GM12878 (cell line): ENCODE measurements at regions not wholly inside any gene's neighbourhood (a gene's known extent, or its start where the extent isn't known, plus 50 kb on each side); places are given as distances from the start of the nearest gene placed in this dataset.
A peak's percentile ranks its signal among the peaks of the same experiment; 100 is the strongest.

ENCODE experiments used
- ATAC-seq: fragments of 200-7000 bp; cut with Tn5 transposase; 3 replicates; pipeline ENCODE4 v1.9.1; 2020; ENCODE audit warnings: mild to moderate bottlenecking, moderate library complexity
- BruUV-seq: library from RNA; stranded (reverse); fragments of 400-500 nt; replicated peaks from 2 replicates; lab custom pipeline; 2021; lab: Mats Ljungman, UMichigan
- CTCF ChIA-PET: fragments of 300-600 bp; sonication (Branson Sonifier 250); formaldehyde crosslinking; extraction: SDS; loops from one replicate; lab custom pipeline; 2021; ENCODE audit warnings: inconsistent platforms; lab: Yijun Ruan, JAX
- POLR2A ChIA-PET: fragments of 350-600 bp; formaldehyde crosslinking; extraction: SDS; loops from one replicate; lab custom pipeline; 2021; ENCODE audit warnings: inconsistent platforms; lab: Charles Lee
- RAD21 ChIA-PET: fragments of 300-600 bp; sonication (Branson Sonifier 250); formaldehyde crosslinking; loops from one replicate; lab custom pipeline; 2023; ENCODE audit warnings: antibody characterized with exemption; ENCODE audit not compliant: unreplicated experiment; lab: Charles Lee
- SMC1A ChIA-PET: fragments of 300-600 bp; sonication (Branson Sonifier 250); formaldehyde crosslinking; loops from one replicate; lab custom pipeline; 2023; ENCODE audit not compliant: unreplicated experiment, uncharacterized antibody; lab: Charles Lee
- DNase-seq: peaks from one replicate; pipeline ENCODE4 v3.0.0-alpha.2; 2011; ENCODE audit warnings: low read depth, low spot score
- FAIRE-seq: peaks from 3 replicates; lab custom pipeline; 2011; peaks lifted over from hg19 to GRCh38; lab: Jason Lieb, UNC
- H2AFZ ChIP-seq: 2 replicates; pipeline ENCODE4 v1.6.0; 2011; ENCODE audit warnings: low read depth, low read length, control low read depth; ENCODE audit not compliant: control insufficient read depth
- H3K27ac ChIP-seq: 2 replicates; pipeline ENCODE4 v1.5.1; 2011; ENCODE audit warnings: control low read depth; ENCODE audit not compliant: control insufficient read depth, insufficient read depth
- H3K27me3 ChIP-seq, 2 experiments: replicated peaks in 1 of 2; 2 replicates each; pipeline versions ENCODE4 v1.6.0 to v1.6.1; 2011; ENCODE audit warnings: low read length in 1 of 2; ENCODE audit not compliant: control insufficient read depth in 2 of 2, insufficient read depth in 2 of 2
- H3K36me3 ChIP-seq, 2 experiments: 2 replicates each; pipeline ENCODE4 v1.5.1; 2011; ENCODE audit warnings: low read length in 1 of 2; ENCODE audit not compliant: control insufficient read depth in 2 of 2, insufficient read depth in 2 of 2
- H3K4me1 ChIP-seq: 2 replicates; pipeline ENCODE4 v1.6.1; 2011; ENCODE audit warnings: mild to moderate bottlenecking, low read length, moderate library complexity, mixed read lengths; ENCODE audit not compliant: control insufficient read depth, insufficient read depth
- H3K4me2 ChIP-seq: 2 replicates; pipeline ENCODE4 v1.6.0; 2011; ENCODE audit warnings: control low read depth; ENCODE audit not compliant: control insufficient read depth, insufficient read depth
- H3K4me3 ChIP-seq: fragments of 200-600 bp; sonication (generic); 2 replicates; pipeline ENCODE4 v1.5.1; 2016
- H3K79me2 ChIP-seq: 2 replicates; pipeline ENCODE4 v1.6.0; 2011; ENCODE audit warnings: low read length; ENCODE audit not compliant: control insufficient read depth, insufficient read depth
- H3K9ac ChIP-seq: 2 replicates; pipeline ENCODE4 v1.8.0; 2011; ENCODE audit warnings: low read length, control low read depth, mixed read lengths; ENCODE audit not compliant: control insufficient read depth, insufficient read depth
- H3K9me3 ChIP-seq: replicated peaks from 3 replicates; pipeline ENCODE4 v1.5.1; 2011; ENCODE audit warnings: mild to moderate bottlenecking, low read length; ENCODE audit not compliant: control insufficient read depth, insufficient read depth
- H4K20me1 ChIP-seq: 2 replicates; pipeline ENCODE4 v1.6.0; 2011; ENCODE audit not compliant: control insufficient read depth, insufficient read depth
- ATF7 ChIP-seq: fragments of 450-650 bp; IDR thresholded peaks from 2 replicates; pipeline ENCODE4 v1.6.1; 2016; ENCODE audit warnings: low read depth, mild to moderate bottlenecking
- CBX3 ChIP-seq: fragments of 200-600 bp; sonication (generic); IDR thresholded peaks from 2 replicates; pipeline ENCODE4 v1.6.1; 2016; ENCODE audit warnings: low read depth, borderline replicate concordance
- CTCF ChIP-seq, 3 experiments: IDR thresholded peaks in 2 of 3; conservative IDR thresholded peaks in 1 of 3; 2 replicates each; pipeline ENCODE4 v1.5.1; 2011; ENCODE audit warnings: low read depth in 3 of 3, low read length in 3 of 3, mild to moderate bottlenecking in 3 of 3, control low read depth in 2 of 3, moderate library complexity in 2 of 3, inconsistent platforms in 1 of 3, mixed read lengths in 1 of 3; ENCODE audit not compliant: control insufficient read depth in 2 of 3, insufficient read depth in 1 of 3; ENCODE audit errors: extremely low read depth in 1 of 3
- EGR1 ChIP-seq, 2 experiments: IDR thresholded peaks; 1 replicate in 1 of 2; 2 replicates in 1 of 2; pipeline ENCODE4 v1.6.1; 2011 to 2012; ENCODE audit warnings: low read depth in 2 of 2, low read length in 2 of 2, borderline replicate concordance in 1 of 2, mild to moderate bottlenecking in 1 of 2, moderate library complexity in 1 of 2
- EZH2 ChIP-seq: IDR thresholded peaks from 2 replicates; pipeline ENCODE4 v1.6.1; 2012; ENCODE audit warnings: low read depth, mild to moderate bottlenecking, control low read depth, inconsistent platforms, low read length, borderline replicate concordance; ENCODE audit not compliant: control insufficient read depth
- FOS ChIP-seq: IDR thresholded peaks from 3 replicates; pipeline ENCODE4 v1.6.1; 2011; ENCODE audit warnings: borderline replicate concordance; ENCODE audit not compliant: insufficient read length; ENCODE audit errors: extremely low read depth
- IRF4 ChIP-seq: IDR thresholded peaks from 2 replicates; pipeline ENCODE4 v1.6.1; 2011; ENCODE audit warnings: low read depth, low read length
- JUNB ChIP-seq: IDR thresholded peaks from 2 replicates; pipeline ENCODE4 v1.6.1; 2016; ENCODE audit warnings: antibody characterized with exemption, mild to moderate bottlenecking
- NFXL1 ChIP-seq: fragments of 450-650 bp; IDR thresholded peaks from 2 replicates; pipeline ENCODE4 v1.6.1; 2017; ENCODE audit warnings: antibody characterized with exemption, mild to moderate bottlenecking, borderline replicate concordance
- NR2F1 ChIP-seq: fragments of 450-650 bp; conservative IDR thresholded peaks from 2 replicates; pipeline ENCODE4 v1.6.1; 2017; ENCODE audit warnings: mild to moderate bottlenecking
- RB1 ChIP-seq: fragments of 450-650 bp; formaldehyde crosslinking; IDR thresholded peaks from 2 replicates; pipeline ENCODE4 v1.6.1; 2017; ENCODE audit warnings: mild to moderate bottlenecking, borderline replicate concordance
- SMAD5 ChIP-seq: IDR thresholded peaks from 2 replicates; pipeline ENCODE4 v1.6.1; 2016; ENCODE audit warnings: antibody characterized with exemption, low read depth
- WRNIP1 ChIP-seq: IDR thresholded peaks from 2 replicates; pipeline ENCODE4 v1.6.1; 2011; ENCODE audit warnings: low read depth, low read length, improper control_type of control experiment, borderline replicate concordance
- ZNF384 ChIP-seq: IDR thresholded peaks from 2 replicates; pipeline ENCODE4 v1.6.1; 2012; ENCODE audit warnings: low read depth, mild to moderate bottlenecking, low read length, improper control_type of control experiment, borderline replicate concordance
- WGBS: methylation state at CpG from one replicate; pipeline ENCODE4 v1.1.6; 2016; ENCODE audit warnings: low lambda C conversion rate; ENCODE audit not compliant: insufficient replicate concordance, insufficient coverage; ENCODE audit errors: missing lambda C conversion rate; 5-methylcytosine and 5-hydroxymethylcytosine counted together
- in situ Hi-C: fragments of 300-500 bp; cut with MboI; formaldehyde crosslinking; loops from 9 replicates; pipeline ENCODE4 v1.14.3; 2018; ENCODE audit warnings: mixed read lengths
- intact Hi-C: fragments of 100-400 bp; cut with micrococcal nuclease; formaldehyde crosslinking; loops from one replicate; pipeline ENCODE4 v1.14.2; 2022; ENCODE audit not compliant: unreplicated experiment
- TF ChIP-seq, protein P1 (sequence below): fragments of 450-650 bp; IDR thresholded peaks from 2 replicates; pipeline ENCODE4 v1.6.1; 2018; ENCODE audit warnings: mild to moderate bottlenecking, low read depth, moderate library complexity; ENCODE audit not compliant: partially characterized antibody

DNA sequence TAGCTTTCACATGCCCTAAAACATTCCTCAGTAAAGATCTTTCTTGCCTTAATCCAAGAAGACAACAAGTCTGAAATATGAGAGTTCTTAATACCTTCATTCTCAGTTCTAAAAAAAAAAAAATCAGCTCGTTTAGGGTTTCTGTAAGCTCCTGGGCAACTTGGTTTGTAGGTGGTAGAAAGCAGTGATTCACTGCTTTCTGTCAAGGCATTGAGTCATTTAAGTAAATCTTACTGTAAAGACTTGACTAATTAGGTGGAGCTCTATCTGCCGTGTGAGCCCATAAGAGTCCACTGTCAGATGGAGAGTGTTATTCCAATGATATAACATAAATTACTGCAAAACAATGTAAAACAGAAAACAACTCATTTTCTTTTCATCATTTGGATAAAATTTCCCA lies 56.1 kb upstream of the MAST4 start:
- no peak overlapping the region for H3K27ac ChIP-seq
- TF ChIP-seq JUNB (0 out of 2 replicates have a peak, but pooled peaks have one; percentile 8), FOS (no peak), RB1 (no peak)
- H3K27me3 ChIP-seq, result 0 out of 4 replicates have a peak, but pooled peaks cover 0 to under 1% of the 10 kb centered on the region in 2 experiments
- DNase-seq (no peak), FAIRE-seq (no peak), ATAC-seq (no peak)
- WGBS, result 0% methylated on average over 2 of the region's 2 CpGs
- in situ Hi-C loops, result no loop called here
- RAD21 ChIA-PET, result no interaction called here
- no peak overlapping the region for H3K9ac ChIP-seq
- POLR2A ChIA-PET, result no interaction called here
- H2AFZ ChIP-seq, result no peak overlapping the region
- H3K9me3 ChIP-seq, result no peaks in the 10 kb centered on the region
- H3K79me2 ChIP-seq, result no peaks in the 10 kb centered on the region
- SMC1A ChIA-PET, result no interaction called here
- H3K36me3 ChIP-seq, result no peaks in the 10 kb centered on the region
- CTCF ChIA-PET, result interaction anchor here (0.6 kb wide), 1 partner anchor 14 kb away, joined by 3 read pairs; no protein-coding TSS in a partner anchor
- intact Hi-C loops, result no loop called here
- BruUV-seq, result no TSS peak
- no peaks in the 10 kb centered on the region for H4K20me1 ChIP-seq
- no peak overlapping the region for H3K4me2 ChIP-seq
- no peak overlapping the region for H3K4me3 ChIP-seq
- no peaks in the 10 kb centered on the region for H3K4me1 ChIP-seq

DNA sequence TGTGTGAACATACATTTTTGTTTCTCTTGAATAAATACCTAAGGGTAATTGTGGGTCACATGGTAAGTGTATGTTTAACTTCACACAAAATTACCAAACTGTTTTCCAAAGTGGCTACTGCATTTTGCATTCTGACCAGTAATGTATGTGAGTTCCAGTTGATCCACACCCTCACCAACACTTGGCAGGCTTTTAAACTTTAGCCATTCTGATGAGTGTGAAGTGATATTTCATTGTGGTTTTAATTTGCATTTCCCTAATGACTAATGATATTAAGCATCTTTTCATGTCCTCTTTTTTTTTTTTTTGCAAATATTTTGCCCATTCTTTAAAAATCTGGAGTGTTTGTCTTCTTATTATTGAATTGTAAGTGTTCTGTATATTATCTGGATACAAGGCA lies 53.5 kb upstream of the MAST4 start:
- FAIRE-seq (no peak), DNase-seq (no peak), ATAC-seq (no peak)
- BruUV-seq, result no TSS peak
- in situ Hi-C loops, result no loop called here
- POLR2A ChIA-PET, result no interaction called here
- no peak overlapping the region for H3K4me2 ChIP-seq
- H3K9ac ChIP-seq, result no peak overlapping the region
- SMC1A ChIA-PET, result no interaction called here
- no peak overlapping the region for H2AFZ ChIP-seq
- no peaks in the 10 kb centered on the region for H3K79me2 ChIP-seq
- no peak overlapping the region for H3K4me3 ChIP-seq
- H3K27ac ChIP-seq, result no peak overlapping the region
- CTCF ChIA-PET, result no interaction called here
- RAD21 ChIA-PET, result no interaction called here
- H3K27me3 ChIP-seq, result no peaks in the 10 kb centered on the region
- H3K4me1 ChIP-seq, result no peaks in the 10 kb centered on the region
- no peaks in the 10 kb centered on the region for H4K20me1 ChIP-seq
- intact Hi-C loops, result no loop called here
- H3K36me3 ChIP-seq, result no peaks in the 10 kb centered on the region
- no peaks in the 10 kb centered on the region; the same call in 2 of the 3 replicates for H3K9me3 ChIP-seq
- no peak for TF ChIP-seq ZNF384
- no peak for TF ChIP-seq NR2F1
- TF ChIP-seq ATF7, result no peak
- TF ChIP-seq IRF4, result no peak
- no peak for TF ChIP-seq WRNIP1
- TF ChIP-seq, protein P1, sequence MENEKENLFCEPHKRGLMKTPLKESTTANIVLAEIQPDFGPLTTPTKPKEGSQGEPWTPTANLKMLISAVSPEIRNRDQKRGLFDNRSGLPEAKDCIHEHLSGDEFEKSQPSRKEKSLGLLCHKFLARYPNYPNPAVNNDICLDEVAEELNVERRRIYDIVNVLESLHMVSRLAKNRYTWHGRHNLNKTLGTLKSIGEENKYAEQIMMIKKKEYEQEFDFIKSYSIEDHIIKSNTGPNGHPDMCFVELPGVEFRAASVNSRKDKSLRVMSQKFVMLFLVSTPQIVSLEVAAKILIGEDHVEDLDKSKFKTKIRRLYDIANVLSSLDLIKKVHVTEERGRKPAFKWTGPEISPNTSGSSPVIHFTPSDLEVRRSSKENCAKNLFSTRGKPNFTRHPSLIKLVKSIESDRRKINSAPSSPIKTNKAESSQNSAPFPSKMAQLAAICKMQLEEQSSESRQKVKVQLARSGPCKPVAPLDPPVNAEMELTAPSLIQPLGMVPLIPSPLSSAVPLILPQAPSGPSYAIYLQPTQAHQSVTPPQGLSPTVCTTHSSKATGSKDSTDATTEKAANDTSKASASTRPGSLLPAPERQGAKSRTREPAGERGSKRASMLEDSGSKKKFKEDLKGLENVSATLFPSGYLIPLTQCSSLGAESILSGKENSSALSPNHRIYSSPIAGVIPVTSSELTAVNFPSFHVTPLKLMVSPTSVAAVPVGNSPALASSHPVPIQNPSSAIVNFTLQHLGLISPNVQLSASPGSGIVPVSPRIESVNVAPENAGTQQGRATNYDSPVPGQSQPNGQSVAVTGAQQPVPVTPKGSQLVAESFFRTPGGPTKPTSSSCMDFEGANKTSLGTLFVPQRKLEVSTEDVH, result no peak
- no peak for TF ChIP-seq EZH2
- TF ChIP-seq EGR1 (IDR thresholded peaks at IDR 0.05; ENCODE audit: borderline replicate concordance in 1 of 2, low read depth in 2 of 2, low read length in 2 of 2), result no peak
- TF ChIP-seq NFXL1, result no peak
- no peak for TF ChIP-seq SMAD5
- TF ChIP-seq CBX3, result no peak
- no peak for TF ChIP-seq CTCF (IDR thresholded peaks at IDR 0.05 in 2 of 3, conservative IDR thresholded peaks at IDR 0.05 in 1 of 3; ENCODE audit: control insufficient read depth in 2 of 3, extremely low read depth in 1 of 3, insufficient read depth in 1 of 3, low read depth in 3 of 3, low read length in 3 of 3)
